Smooth muscle cell (in vitro differentiated cells): ENCODE measurements at regions not wholly inside any gene's neighbourhood (a gene's known extent, or its start where the extent isn't known, plus 50 kb on each side); places are given as distances from the start of the nearest gene placed in this dataset.
A peak's percentile ranks its signal among the peaks of the same experiment; 100 is the strongest.

Experiments
- DNase-seq: peaks from one replicate; lab custom pipeline; 2025; ENCODE audit not compliant: unreplicated experiment; lab: John Stamatoyannopoulos, UW
- H2AFZ ChIP-seq: fragments of 200-600 bp; sonication (generic); 2 replicates; pipeline ENCODE4 v1.6.0; 2016; ENCODE audit warnings: antibody characterized with exemption, low read depth, mild to moderate bottlenecking
- H3F3A ChIP-seq: fragments of 200-600 bp; sonication (generic); 2 replicates; pipeline ENCODE4 v1.6.0; 2017; ENCODE audit warnings: antibody characterized with exemption, low read depth
- H3K27ac ChIP-seq: fragments of 200-600 bp; sonication (generic); 2 replicates; pipeline ENCODE4 v1.5.1; 2016; ENCODE audit warnings: low read depth, mild to moderate bottlenecking
- H3K27me3 ChIP-seq: fragments of 200-600 bp; sonication (generic); 2 replicates; pipeline ENCODE4 v1.6.1; 2016; ENCODE audit warnings: low read depth, mild to moderate bottlenecking
- H3K36me3 ChIP-seq: fragments of 200-600 bp; sonication (generic); 2 replicates; pipeline ENCODE4 v1.5.1; 2016; ENCODE audit warnings: low read depth
- H3K4me1 ChIP-seq: fragments of 200-600 bp; sonication (generic); 2 replicates; pipeline ENCODE4 v1.5.1; 2016; ENCODE audit warnings: low read depth
- H3K4me2 ChIP-seq: fragments of 200-600 bp; sonication (generic); 2 replicates; pipeline ENCODE4 v1.6.0; 2016; ENCODE audit warnings: mild to moderate bottlenecking
- H3K4me3 ChIP-seq: fragments of 200-600 bp; sonication (generic); 2 replicates; pipeline ENCODE4 v1.5.1; 2016; ENCODE audit warnings: mild to moderate bottlenecking
- H3K79me2 ChIP-seq: fragments of 200-600 bp; sonication (generic); 2 replicates; pipeline ENCODE4 v1.6.0; 2016; ENCODE audit warnings: low read depth, mild to moderate bottlenecking
- H3K9ac ChIP-seq: fragments of 200-600 bp; sonication (generic); 2 replicates; pipeline ENCODE4 v1.6.0; 2016; ENCODE audit warnings: low read depth
- H3K9me3 ChIP-seq: fragments of 200-600 bp; sonication (generic); replicated peaks from 2 replicates; pipeline ENCODE4 v1.5.1; 2016; ENCODE audit warnings: low read depth
- H4K20me1 ChIP-seq: fragments of 200-600 bp; sonication (generic); 2 replicates; pipeline ENCODE4 v1.6.0; 2016; ENCODE audit warnings: low read depth
- CTCF ChIP-seq: fragments of 200-600 bp; sonication (generic); IDR thresholded peaks from 2 replicates; pipeline ENCODE4 v1.5.1; 2017; ENCODE audit warnings: borderline replicate concordance, mild to moderate bottlenecking, antibody characterized with exemption; ENCODE audit not compliant: insufficient read depth, poor library complexity, severe bottlenecking
- WGBS: methylation state at CpG from one replicate; pipeline ENCODE4 v1.1.7; 2016; ENCODE audit warnings: low lambda C conversion rate; 5-methylcytosine and 5-hydroxymethylcytosine counted together

DNA sequence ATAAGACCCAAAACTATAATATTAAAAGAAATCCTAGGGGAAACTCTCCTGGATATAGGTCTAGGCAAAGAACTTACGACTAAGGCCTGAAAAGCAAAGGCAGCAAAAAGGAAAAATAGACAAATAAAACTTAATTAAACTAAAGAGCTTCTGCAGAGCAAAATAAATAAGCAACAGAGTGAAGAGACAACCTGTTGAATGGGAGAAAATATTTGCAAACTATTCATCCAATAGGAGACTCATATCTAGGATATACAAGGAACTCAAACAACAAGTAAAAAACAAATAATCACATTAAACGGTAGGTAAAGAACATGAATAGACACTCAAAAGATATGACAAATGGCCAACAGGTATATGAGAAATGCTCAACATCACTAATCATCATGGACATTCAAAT, 318.6 kb downstream of the CSNK1G3 start:
- TF ChIP-seq CTCF, result no peak
- no peak overlapping the region for H2AFZ ChIP-seq
- H3K4me3 ChIP-seq, result no peak overlapping the region
- no peaks in the 10 kb centered on the region for H3K79me2 ChIP-seq
- 97% methylated on average over 2 of the region's 2 CpGs for WGBS
- H3K27me3 ChIP-seq, result no peaks in the 10 kb centered on the region
- no peak overlapping the region for H3K27ac ChIP-seq
- H3K9me3 ChIP-seq, result no peaks in the 10 kb centered on the region
- no peaks in the 10 kb centered on the region for H3K36me3 ChIP-seq
- H3K4me2 ChIP-seq, result no peak overlapping the region
- no peaks in the 10 kb centered on the region for H3K4me1 ChIP-seq
- H3K9ac ChIP-seq, result no peak overlapping the region
- no peaks in the 10 kb centered on the region for H4K20me1 ChIP-seq
- no peaks in the 10 kb centered on the region for H3F3A ChIP-seq
- no peak for DNase-seq

- Histone ChIP-seq H4K20me1 (no peaks in the 10 kb centered on the region), H3K4me3 (no peak overlapping the region), H2AFZ (no peak overlapping the region), H3K27me3 (no peaks in the 10 kb centered on the region), H3K9ac (no peak overlapping the region), H3K36me3 (no peaks in the 10 kb centered on the region), H3K4me1 (no peaks in the 10 kb centered on the region), H3F3A (no peaks in the 10 kb centered on the region), H3K4me2 (no peak overlapping the region), H3K79me2 (no peaks in the 10 kb centered on the region), H3K9me3 (no peaks in the 10 kb centered on the region), H3K27ac (no peak overlapping the region)
- DNase-seq, result no peak
- no peak for TF ChIP-seq CTCF
- WGBS, result 80% methylated on average over 2 of the region's 2 CpGs
Observed at GRCh38 chr5:123827811-123828210, 315.8 kb downstream of the CSNK1G3 start.

GRCh38 chr5:123819833-123820232, 307.9 kb downstream of the CSNK1G3 start:
- Histone ChIP-seq H3K27me3 (no peaks in the 10 kb centered on the region), H3K9ac (no peak overlapping the region), H3K4me3 (no peak overlapping the region), H3F3A (no peaks in the 10 kb centered on the region), H3K4me1 (peaks cover 9% of the 10 kb centered on the region), H3K27ac (peak overlapping the region; percentile 76), H4K20me1 (no peaks in the 10 kb centered on the region), H3K79me2 (no peaks in the 10 kb centered on the region), H2AFZ (no peak overlapping the region), H3K36me3 (no peaks in the 10 kb centered on the region), H3K9me3 (no peaks in the 10 kb centered on the region), H3K4me2 (peak overlapping the region; percentile 12)
- WGBS, result 37% methylated on average over 4 of the region's 4 CpGs
- TF ChIP-seq CTCF, result no peak
- DNase-seq, result no peak

DNA sequence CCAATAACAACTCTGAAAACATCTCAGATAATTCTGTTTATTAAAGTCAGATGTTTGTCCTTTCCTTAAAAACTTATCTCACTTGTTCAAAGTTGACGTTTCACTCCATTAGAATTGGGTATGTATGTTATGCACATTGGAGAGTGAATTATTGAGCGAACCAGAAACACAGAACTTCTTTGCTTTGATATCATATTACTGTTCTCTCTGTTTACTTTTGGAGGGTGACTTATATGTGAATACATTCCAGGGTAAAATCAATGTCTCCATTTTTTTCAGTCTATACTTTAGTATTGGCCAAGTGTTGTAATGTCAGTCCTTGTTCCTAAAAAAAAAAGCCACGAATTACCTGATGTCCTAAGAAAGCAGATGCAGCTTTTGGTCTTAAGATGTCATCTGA, 307.4 kb downstream of the CSNK1G3 start:
- Histone ChIP-seq H3K27me3 (no peaks in the 10 kb centered on the region), H3K4me1 (peaks cover 13% of the 10 kb centered on the region), H3K27ac (peak overlapping the region; percentile 76), H3F3A (no peaks in the 10 kb centered on the region), H3K9ac (no peak overlapping the region), H3K4me2 (peak overlapping the region; percentile 12), H3K9me3 (no peaks in the 10 kb centered on the region), H3K79me2 (no peaks in the 10 kb centered on the region), H2AFZ (no peak overlapping the region), H3K36me3 (no peaks in the 10 kb centered on the region), H3K4me3 (no peak overlapping the region), H4K20me1 (no peaks in the 10 kb centered on the region)
- no peak for DNase-seq
- TF ChIP-seq CTCF, result no peak
- 84% methylated on average over 3 of the region's 3 CpGs for WGBS
